SIG-M5 treated with dmso at 0.1 percent for 504 hours (cell line): ENCODE measurements at regions not wholly inside any gene's neighbourhood (a gene's known extent, or its start where the extent isn't known, plus 50 kb on each side); places are given as distances from the start of the nearest gene placed in this dataset.
A peak's percentile ranks its signal among the peaks of the same experiment; 100 is the strongest.

Experiments used
- DNase-seq: peaks from one replicate; lab custom pipeline; 2025; ENCODE audit not compliant: unreplicated experiment; lab: John Stamatoyannopoulos, UW

DNA sequence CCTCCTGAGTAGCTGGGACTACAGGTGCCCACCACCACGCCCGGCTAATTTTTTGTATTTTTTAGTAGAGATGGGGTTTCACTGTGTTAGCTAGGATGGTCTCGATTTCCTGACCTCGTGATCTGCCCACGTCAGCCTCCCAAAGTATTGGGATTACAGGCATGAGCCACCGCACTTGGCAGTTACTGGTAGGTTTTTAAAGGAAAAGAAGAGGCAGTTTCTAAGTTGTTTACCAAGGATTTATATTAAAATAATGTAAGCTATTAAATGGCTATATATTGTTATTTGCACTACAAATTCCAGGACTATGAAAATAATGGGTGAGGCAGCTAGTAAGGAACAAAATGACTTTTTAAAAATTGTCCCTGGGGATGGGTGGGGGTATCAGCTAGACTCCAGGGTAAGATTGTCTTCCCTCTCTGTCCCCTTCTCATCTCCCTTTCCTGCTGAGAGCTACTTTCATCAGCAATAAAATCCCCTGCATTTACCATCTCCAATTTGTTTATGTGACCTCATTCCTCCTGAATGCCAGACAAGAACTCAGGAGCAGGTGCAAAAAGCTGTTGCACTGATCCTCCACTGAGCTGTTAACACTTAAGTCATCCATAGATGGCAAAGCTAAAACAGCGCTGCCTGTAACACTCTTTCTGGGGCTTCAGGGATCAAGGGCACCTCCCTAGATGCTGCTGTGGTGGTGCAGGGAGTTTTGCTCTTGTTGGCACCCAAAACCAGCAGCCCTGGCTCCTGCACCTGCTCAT, 165.2 kb downstream of the ZPLD1 start:
- no peak for DNase-seq

DNA sequence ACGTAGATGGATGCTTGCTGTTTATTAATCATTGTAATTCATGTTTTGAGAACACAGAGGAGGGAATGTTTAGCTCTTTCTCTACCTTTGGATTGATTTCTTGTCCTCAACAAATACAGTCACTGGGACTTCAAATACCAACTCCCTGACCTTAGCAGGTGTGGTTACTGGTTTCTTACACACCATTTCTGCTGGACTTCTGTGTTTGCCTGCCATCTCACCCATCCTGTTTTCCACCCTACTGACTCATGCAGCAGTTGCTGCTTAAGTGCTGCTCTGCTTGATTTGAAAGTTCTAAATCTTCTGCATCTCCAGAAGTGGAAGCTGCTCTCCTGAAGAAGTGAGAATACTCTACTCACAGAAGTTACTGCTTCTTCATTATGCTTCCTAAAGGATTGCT, 170.3 kb downstream of the ZPLD1 start:
- peak; percentile 37 for DNase-seq

GRCh38 chr3:102608875-102609274, 174.1 kb downstream of the ZPLD1 start:
- DNase-seq = no peak

- DNase-seq = no peak
These were observed 179.3 kb downstream of the ZPLD1 start for GRCh38 chr3:102614021-102614569.

GRCh38 chr3:102614585-102614984, 179.8 kb downstream of the ZPLD1 start:
- no peak for DNase-seq

DNA sequence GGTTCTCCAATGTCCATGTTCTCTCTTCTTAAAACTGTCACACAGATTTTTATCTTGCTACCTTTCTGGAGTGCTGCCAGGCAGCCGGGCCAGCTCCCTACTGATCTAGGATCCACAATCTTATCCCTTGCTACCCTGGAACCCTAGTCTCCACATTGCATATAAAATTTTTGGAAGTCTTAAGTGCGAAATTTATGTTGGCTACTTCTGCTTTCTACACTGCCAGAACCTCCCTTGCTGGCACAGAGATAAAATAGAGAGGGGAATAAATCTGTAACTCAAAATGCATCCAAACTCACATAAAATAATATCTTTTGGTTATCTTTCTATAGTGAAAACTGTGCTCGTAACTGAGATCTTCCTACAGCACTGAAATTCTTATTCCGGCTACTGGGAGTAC, 182.6 kb downstream of the ZPLD1 start:
- DNase-seq = no peak

- peak; percentile 48 for DNase-seq
These were observed 184.5 kb downstream of the ZPLD1 start for GRCh38 chr3:102619361-102619760.

GRCh38 chr3:102629943-102630342, 195.1 kb downstream of the ZPLD1 start:
- DNase-seq = no peak

GRCh38 chr3:102630531-102630930, 195.7 kb downstream of the ZPLD1 start:
- no peak for DNase-seq

- DNase-seq = no peak
These were observed 208.7 kb downstream of the ZPLD1 start for GRCh38 chr3:102643546-102643945.

- DNase-seq = no peak
These were observed 211.7 kb downstream of the ZPLD1 start for GRCh38 chr3:102646557-102646956.

DNA sequence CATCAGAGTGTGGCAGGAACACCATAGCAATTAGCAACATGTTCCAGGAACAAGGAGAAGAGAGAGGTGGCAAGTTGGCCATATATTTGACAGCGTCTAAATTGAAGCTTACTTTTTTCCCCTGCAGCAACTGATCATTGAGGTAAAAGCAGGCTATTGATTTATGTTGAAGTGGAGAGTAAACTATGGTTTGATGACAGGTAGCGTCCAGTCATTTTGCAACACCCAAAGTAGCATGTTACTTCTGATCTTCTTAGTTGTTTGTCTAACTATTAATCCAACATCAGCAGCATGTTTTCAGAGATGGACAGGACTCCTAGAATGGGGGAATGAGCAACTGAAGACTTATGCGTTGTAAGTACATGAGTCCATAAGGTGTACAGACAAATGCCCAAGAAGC, 225.8 kb downstream of the ZPLD1 start:
- no peak for DNase-seq

DNA sequence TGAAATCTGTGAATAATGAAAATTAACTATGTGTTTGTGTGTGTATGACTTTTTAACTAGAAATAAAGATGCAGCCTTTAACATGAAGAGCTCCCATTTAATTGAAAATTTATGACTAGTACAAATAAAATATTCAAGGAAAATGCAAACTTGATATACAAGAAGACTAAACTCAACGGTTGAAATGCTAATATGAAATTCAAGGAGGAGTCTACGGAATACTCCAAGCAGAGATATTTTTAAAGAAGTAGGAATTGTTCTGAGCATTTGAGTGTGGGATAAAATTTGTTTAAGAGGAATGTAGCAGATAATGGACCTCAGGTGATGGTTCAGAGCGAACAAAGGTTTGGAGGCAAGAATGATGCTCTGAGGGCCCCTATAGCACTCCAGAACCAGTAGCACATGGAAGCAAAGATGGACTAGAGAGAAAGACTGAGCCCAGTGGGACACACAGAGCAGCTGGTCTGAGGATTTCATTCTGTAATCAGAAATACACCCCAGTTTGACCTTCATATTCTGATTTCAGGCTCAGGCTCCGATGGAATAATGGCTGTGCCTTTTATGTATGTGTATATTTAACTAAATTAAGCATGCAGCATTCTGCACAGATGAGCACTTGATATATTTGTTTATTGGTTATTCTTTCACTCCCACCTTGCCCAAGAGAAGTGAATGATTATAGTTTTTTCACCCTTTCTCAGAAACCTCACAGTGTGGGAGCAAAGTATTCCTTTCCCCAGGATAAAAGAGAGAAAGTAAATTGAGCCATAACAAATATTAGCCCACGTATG, 227.1 kb downstream of the ZPLD1 start:
- DNase-seq = no peak

DNA sequence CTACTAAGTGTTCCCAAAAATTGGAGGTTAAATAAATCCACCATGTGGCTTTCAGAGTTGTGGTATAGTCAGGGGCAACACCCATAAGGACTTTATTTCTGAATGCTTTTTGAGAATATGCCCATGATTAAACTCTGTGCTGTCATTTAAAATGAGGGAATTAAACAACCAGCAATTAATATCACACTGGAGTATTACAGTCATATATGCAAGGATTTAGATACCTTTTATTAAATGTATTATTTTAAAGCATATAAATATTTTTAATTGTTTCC, 227.6 kb downstream of the ZPLD1 start:
- DNase-seq = no peak

GRCh38 chr3:102664126-102664525, 229.3 kb downstream of the ZPLD1 start:
- DNase-seq = no peak

- no peak for DNase-seq
These were observed 230.4 kb downstream of the ZPLD1 start for GRCh38 chr3:102665183-102665582.

GRCh38 chr3:102668247-102668646, 233.4 kb downstream of the ZPLD1 start:
- DNase-seq = no peak

GRCh38 chr3:102670986-102671385, 236.2 kb downstream of the ZPLD1 start:
- no peak for DNase-seq

DNA sequence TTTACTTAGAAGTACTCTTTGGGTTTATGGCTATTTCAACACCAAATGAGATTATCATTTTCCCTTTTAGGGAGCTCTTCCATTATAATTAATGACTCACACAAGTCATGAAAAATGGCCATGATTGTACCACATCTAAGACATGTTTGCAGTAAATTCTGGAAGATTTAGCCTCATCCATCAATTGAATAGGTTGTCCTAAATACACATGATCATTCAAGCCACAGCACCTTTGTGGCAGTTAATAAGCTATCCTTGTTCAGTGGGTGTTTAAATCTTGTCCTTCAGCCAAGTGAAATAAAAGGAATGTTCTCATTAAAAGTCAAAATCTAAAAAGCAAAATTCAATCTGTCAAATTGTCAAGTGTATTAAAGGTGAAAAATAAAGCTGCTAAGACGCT, 237.5 kb downstream of the ZPLD1 start:
- no peak for DNase-seq

DNA sequence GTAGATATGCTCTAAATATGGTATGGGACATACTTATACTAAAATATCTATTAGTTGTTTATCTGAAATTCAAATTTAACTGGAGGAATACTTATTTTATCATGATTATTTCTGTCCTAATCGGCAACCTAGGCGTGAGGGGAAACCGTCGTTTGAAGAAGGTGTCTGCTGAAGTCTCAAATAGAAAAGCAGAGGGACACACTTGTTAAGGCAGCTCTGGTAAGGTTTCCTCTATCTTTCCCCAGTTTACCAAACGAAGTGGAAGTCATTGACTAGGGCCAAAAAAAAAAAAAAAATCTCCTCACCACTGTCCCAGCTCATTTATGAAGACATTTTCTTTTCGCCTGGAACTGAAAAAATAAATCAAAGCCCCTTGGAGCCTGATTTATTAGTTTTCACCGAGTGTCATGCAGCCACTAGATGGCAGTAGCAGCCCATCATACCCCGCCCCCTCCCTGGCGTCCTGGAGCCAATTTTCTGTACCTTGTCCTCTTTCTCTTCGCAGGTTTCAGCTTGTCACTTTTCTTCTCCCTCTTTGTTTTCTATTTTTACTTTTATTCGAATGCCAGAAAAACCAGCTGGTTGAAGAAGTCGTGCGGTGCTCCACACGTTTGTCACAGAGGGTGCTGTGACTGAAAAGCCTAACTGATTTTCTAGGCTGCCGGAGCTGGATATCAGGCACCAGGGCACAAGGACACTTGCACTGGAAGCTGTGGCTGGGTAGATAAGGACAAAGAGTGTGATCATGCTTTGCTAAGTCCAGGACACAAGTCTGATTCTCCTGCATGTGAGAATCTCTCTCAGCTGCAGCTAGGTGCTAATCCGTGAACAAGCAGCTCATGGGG, 238.7 kb downstream of the ZPLD1 start:
- DNase-seq = peak; percentile 46

- no peak for DNase-seq
These were observed 239.5 kb downstream of the ZPLD1 start for GRCh38 chr3:102674284-102674683.

DNA sequence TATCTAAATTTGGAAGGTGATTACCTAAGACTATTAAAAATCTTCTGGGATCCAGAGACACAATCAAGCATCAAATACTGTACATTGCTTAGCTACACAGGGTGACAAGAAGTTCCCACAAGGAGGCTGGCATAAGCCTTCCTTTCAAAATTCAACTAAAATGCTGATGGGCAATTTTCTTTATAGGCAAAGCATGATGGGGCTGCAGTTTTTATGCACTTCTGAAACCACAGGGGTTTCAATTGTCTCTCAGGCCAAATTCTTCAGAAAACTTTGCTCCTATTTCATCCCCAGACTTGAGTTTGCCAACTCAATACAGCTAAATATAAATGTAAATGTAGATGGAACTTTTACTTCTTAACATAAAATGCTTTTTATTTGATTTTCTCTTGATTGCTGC, 241.6 kb downstream of the ZPLD1 start:
- DNase-seq = no peak
